KG1 (cell line): ENCODE measurements at regions not wholly inside any gene's neighbourhood (a gene's known extent, or its start where the extent isn't known, plus 50 kb on each side); places are given as distances from the start of the nearest gene placed in this dataset.

Experiments
- DNase-seq: peaks from one replicate; lab custom pipeline; 2025; lab: John Stamatoyannopoulos, UW

GRCh38 chr13:107031716-107032115 is 463.8 kb upstream of the ARGLU1 start:
- DNase-seq = no peak

GRCh38 chr13:107028751-107029150 is 460.8 kb upstream of the ARGLU1 start:
- no peak for DNase-seq

- DNase-seq = no peak
Observed at GRCh38 chr13:107025991-107026390, 458.1 kb upstream of the ARGLU1 start.

GRCh38 chr13:107023335-107023734 is 455.4 kb upstream of the ARGLU1 start:
- no peak for DNase-seq

GRCh38 chr13:107020393-107020792 is 452.5 kb upstream of the ARGLU1 start:
- DNase-seq = no peak

GRCh38 chr13:107018285-107018684 is 450.3 kb upstream of the ARGLU1 start:
- no peak for DNase-seq

GRCh38 chr13:107006661-107007060 is 438.7 kb upstream of the ARGLU1 start:
- no peak for DNase-seq

GRCh38 chr13:107005577-107005976 is 437.6 kb upstream of the ARGLU1 start:
- DNase-seq = no peak

- no peak for DNase-seq
Observed at GRCh38 chr13:107003911-107004310, 436.0 kb upstream of the ARGLU1 start.

- DNase-seq = no peak
Observed at GRCh38 chr13:106998664-106999063, 430.7 kb upstream of the ARGLU1 start.

GRCh38 chr13:106997696-106998095 is 429.8 kb upstream of the ARGLU1 start:
- DNase-seq = no peak

- no peak for DNase-seq
Observed at GRCh38 chr13:106996867-106997618, 429.1 kb upstream of the ARGLU1 start.

- DNase-seq = no peak
Observed at GRCh38 chr13:106990594-106990993, 422.7 kb upstream of the ARGLU1 start.

GRCh38 chr13:106989876-106990275 is 421.9 kb upstream of the ARGLU1 start:
- DNase-seq = no peak

GRCh38 chr13:106987427-106987785 is 419.5 kb upstream of the ARGLU1 start:
- no peak for DNase-seq

GRCh38 chr13:106986687-106987426 is 418.9 kb upstream of the ARGLU1 start:
- DNase-seq = no peak

GRCh38 chr13:106986033-106986484 is 418.1 kb upstream of the ARGLU1 start:
- DNase-seq = no peak

- DNase-seq = no peak
Observed at GRCh38 chr13:106985481-106985880, 417.5 kb upstream of the ARGLU1 start.

GRCh38 chr13:106981051-106981450 is 413.1 kb upstream of the ARGLU1 start:
- DNase-seq = no peak

GRCh38 chr13:106967391-106967790 is 399.5 kb upstream of the ARGLU1 start:
- no peak for DNase-seq

- DNase-seq = no peak
Observed at GRCh38 chr13:106963151-106963550, 395.2 kb upstream of the ARGLU1 start.

GRCh38 chr13:106961651-106962050 is 393.7 kb upstream of the ARGLU1 start:
- DNase-seq = no peak

- no peak for DNase-seq
Observed at GRCh38 chr13:106961216-106961615, 393.3 kb upstream of the ARGLU1 start.
